Kidney (tissue), 13 donors: ENCODE measurements at regions not wholly inside any gene's neighbourhood (a gene's known extent, or its start where the extent isn't known, plus 50 kb on each side); places are given as distances from the start of the nearest gene placed in this dataset.

Source experiments
- DNase-seq, 5 donors: peaks; one replicate each; pipeline ENCODE4 v3.0.0-alpha.2; 2013 to 2020
- FAIRE-seq: peaks from 2 replicates; lab custom pipeline; 2012; peaks lifted over from hg19 to GRCh38; lab: Jason Lieb, UNC
- H3K27ac ChIP-seq, 2 donors: one replicate each; pipeline ENCODE4 v1.7.0; 2013; ENCODE audit warnings: low read depth in 2 of 2, low read length in 2 of 2, inconsistent platforms in 1 of 2
- H3K27me3 ChIP-seq: one replicate; pipeline ENCODE4 v1.7.1; 2013; ENCODE audit warnings: low read length, inconsistent platforms; ENCODE audit not compliant: control insufficient read depth, insufficient read depth
- H3K36me3 ChIP-seq, 3 donors: one replicate each; pipeline versions ENCODE4 v1.7.0 to v1.7.1; 2013; ENCODE audit warnings: low read length in 3 of 3, control low read depth in 1 of 3, inconsistent platforms in 1 of 3; ENCODE audit not compliant: insufficient read depth in 3 of 3, control insufficient read depth in 2 of 3
- H3K4me1 ChIP-seq, 3 donors: one replicate each; pipeline versions ENCODE4 v1.7.0 to v1.7.1; 2013; ENCODE audit warnings: low read length in 3 of 3, inconsistent platforms in 1 of 3, low read depth in 1 of 3; ENCODE audit not compliant: control insufficient read depth in 2 of 3, insufficient read depth in 2 of 3
- H3K4me3 ChIP-seq, 3 donors: one replicate each; pipeline versions ENCODE4 v1.7.0 to v1.8.1; 2013; ENCODE audit warnings: low read length in 3 of 3, control low read depth in 1 of 3, inconsistent platforms in 1 of 3
- H3K9ac ChIP-seq, 3 donors: one replicate each; pipeline versions ENCODE4 v1.7.0 to v1.7.1; 2013; ENCODE audit warnings: low read length in 3 of 3, control low read depth in 1 of 3, inconsistent platforms in 1 of 3
- H3K9me3 ChIP-seq, 3 donors: one replicate each; pipeline versions ENCODE4 v1.7.0 to v1.7.1; 2013; ENCODE audit warnings: low read length in 3 of 3, control low read depth in 1 of 3, inconsistent platforms in 1 of 3; ENCODE audit not compliant: control insufficient read depth in 2 of 3, insufficient read depth in 1 of 3
- intact Hi-C: fragments of 100-400 bp; cut with DNase I; formaldehyde crosslinking; loops from one replicate; pipeline ENCODE4 v1.11.1; 2022
- TF ChIP-seq, protein P1 (sequence below): IDR thresholded peaks from 3 replicates; pipeline ENCODE4 v1.5.1; 2012; ENCODE audit warnings: mild to moderate bottlenecking, moderate library complexity, borderline replicate concordance; ENCODE audit not compliant: insufficient read depth; ENCODE audit errors: extremely low read depth
- donor health status: control.
- donor health status: control.
- donor health status: control.
- donor health status: control.
- donor health status: control.
- donor health status: DM: yes; HTN: yes; CAD: no.
- donor health status: Normal renal cell carcinoma (clear cell type).

DNA sequence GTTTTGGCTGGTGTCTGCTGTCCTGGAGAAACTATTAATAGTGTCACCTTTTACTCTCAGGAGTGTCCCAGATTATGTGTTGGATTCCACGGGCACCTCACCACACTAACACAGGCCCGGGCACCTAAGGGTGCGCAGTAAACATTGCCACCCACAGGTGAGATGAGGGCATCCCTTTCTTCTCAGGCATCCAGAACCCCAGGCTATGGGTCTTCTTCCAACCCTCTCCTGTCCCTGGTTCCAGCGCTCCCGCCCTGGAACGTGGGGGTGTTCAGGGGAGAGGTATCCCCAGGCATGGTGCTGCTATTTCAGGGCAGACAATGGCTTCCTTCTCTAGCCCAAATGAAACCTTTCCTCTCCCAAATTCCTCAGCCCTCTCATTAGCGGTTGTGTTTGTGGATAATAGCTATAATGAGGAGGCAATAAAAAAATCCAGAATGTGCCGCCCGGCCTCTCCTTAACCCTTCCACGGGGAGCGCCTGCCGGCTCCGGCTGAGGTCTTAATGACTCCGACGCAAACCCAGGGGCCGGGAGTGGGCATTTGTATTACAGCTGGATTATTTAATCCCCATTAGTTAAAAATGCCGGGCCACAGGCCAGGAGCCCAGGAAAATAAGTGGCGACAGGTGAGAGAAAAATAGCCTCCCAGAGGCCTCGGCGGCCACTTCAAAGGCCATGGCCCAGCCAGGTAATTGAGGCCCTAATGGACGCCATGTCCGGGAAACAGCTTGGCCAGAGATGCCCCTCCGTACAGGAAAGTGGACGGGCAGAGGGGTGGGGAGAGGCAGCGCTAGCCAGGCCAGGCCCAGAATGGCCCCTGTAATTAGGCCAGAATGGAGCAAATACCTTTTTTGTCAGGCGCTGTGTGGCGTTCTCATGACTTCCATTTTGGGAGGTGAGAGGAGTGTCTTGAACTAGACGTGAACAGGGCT, 102.8 kb downstream of the IRX5 start:
- no peaks in the 10 kb centered on the region for H3K27me3 ChIP-seq
- no peak for FAIRE-seq
- no peak overlapping the region for H3K4me3 ChIP-seq
- no peak for DNase-seq
- H3K9ac ChIP-seq = no peak overlapping the region
- intact Hi-C loops = no loop called here
- TF ChIP-seq, protein P1, sequence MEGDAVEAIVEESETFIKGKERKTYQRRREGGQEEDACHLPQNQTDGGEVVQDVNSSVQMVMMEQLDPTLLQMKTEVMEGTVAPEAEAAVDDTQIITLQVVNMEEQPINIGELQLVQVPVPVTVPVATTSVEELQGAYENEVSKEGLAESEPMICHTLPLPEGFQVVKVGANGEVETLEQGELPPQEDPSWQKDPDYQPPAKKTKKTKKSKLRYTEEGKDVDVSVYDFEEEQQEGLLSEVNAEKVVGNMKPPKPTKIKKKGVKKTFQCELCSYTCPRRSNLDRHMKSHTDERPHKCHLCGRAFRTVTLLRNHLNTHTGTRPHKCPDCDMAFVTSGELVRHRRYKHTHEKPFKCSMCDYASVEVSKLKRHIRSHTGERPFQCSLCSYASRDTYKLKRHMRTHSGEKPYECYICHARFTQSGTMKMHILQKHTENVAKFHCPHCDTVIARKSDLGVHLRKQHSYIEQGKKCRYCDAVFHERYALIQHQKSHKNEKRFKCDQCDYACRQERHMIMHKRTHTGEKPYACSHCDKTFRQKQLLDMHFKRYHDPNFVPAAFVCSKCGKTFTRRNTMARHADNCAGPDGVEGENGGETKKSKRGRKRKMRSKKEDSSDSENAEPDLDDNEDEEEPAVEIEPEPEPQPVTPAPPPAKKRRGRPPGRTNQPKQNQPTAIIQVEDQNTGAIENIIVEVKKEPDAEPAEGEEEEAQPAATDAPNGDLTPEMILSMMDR = no peak
- no peaks in the 10 kb centered on the region for H3K9me3 ChIP-seq
- no peaks in the 10 kb centered on the region for H3K36me3 ChIP-seq
- no peak overlapping the region for H3K27ac ChIP-seq
- H3K4me1 ChIP-seq = no peaks in the 10 kb centered on the region

DNA sequence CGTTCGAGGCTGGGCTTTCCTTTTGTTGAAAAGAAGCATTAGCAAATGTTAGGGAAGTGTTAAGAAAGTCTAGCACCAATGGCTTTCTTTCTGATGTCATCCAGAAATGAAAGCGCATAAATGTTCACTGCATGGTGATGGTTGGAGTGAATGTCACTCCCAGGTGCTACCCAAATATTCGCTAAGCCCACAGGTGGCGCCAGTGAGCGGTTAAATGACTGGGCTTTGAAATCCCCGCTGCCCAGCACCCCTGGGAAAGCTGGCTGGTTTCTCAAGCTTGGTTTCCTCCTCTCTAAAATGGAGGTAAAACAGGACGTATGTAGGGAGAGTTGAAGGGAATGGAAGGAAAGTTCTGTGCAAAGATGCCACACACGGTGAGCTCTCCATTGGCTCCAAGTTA, 104.4 kb downstream of the IRX5 start:
- FAIRE-seq = no peak
- H3K9ac ChIP-seq = no peak overlapping the region
- TF ChIP-seq, protein P1 = peak; percentile 34
- H3K27ac ChIP-seq = no peak overlapping the region
- H3K9me3 ChIP-seq = no peaks in the 10 kb centered on the region
- no peaks in the 10 kb centered on the region for H3K27me3 ChIP-seq
- no peaks in the 10 kb centered on the region for H3K4me1 ChIP-seq
- peak in 3 of 5 donors; percentile 30 to 47 (median 41) for DNase-seq
- intact Hi-C loops = no loop called here
- H3K36me3 ChIP-seq = no peaks in the 10 kb centered on the region
- no peak overlapping the region for H3K4me3 ChIP-seq

DNA sequence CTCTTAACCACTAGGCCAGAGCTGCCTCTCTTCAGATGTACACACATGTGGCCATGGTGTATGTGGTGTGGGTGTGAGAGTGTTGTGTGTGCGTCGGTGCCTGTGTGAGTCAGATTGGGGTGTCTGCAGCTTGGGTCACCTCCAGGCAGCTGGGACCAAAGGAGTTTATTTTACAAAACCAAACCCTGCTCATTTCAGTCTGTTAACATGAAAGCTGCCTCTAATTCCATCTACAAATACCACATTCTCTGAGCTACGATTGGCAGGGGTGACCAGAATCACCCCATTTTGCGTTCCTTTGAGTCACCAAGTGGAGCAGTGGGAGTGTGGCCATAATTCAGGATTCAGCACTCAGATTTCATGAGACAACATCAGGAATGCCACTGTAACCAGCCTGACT, 105.3 kb downstream of the IRX5 start:
- intact Hi-C loops = no loop called here
- H3K36me3 ChIP-seq = no peaks in the 10 kb centered on the region
- H3K9me3 ChIP-seq = no peaks in the 10 kb centered on the region
- no peak overlapping the region for H3K27ac ChIP-seq
- no peaks in the 10 kb centered on the region for H3K27me3 ChIP-seq
- peak in 2 of 5 donors; percentile 65 to 71 for DNase-seq
- H3K4me1 ChIP-seq = no peaks in the 10 kb centered on the region
- TF ChIP-seq, protein P1 = no peak
- no peak overlapping the region for H3K4me3 ChIP-seq
- H3K9ac ChIP-seq = no peak overlapping the region
- FAIRE-seq = no peak
